ENCODE measurements at regions not wholly inside any gene's neighbourhood (a gene's known extent, or its start where the extent isn't known, plus 50 kb on each side); places are given as distances from the start of the nearest gene placed in this dataset.
"Not testable (repeated sequence)": the region's sequence is repeated elsewhere in the genome, so short reads cannot be mapped to it uniquely, and the experiment has no call there.

GRCh38 chr10:36463390-36463789 is 662.0 kb upstream of the ANKRD30A start (continued):
- no peak for TF ChIP-seq POU2F2 (IDR thresholded peaks at IDR 0.05; ENCODE audit: borderline replicate concordance, low read depth, low read length)

- CTCF ChIA-PET = no interaction called here
- TF ChIP-seq, protein P1, sequence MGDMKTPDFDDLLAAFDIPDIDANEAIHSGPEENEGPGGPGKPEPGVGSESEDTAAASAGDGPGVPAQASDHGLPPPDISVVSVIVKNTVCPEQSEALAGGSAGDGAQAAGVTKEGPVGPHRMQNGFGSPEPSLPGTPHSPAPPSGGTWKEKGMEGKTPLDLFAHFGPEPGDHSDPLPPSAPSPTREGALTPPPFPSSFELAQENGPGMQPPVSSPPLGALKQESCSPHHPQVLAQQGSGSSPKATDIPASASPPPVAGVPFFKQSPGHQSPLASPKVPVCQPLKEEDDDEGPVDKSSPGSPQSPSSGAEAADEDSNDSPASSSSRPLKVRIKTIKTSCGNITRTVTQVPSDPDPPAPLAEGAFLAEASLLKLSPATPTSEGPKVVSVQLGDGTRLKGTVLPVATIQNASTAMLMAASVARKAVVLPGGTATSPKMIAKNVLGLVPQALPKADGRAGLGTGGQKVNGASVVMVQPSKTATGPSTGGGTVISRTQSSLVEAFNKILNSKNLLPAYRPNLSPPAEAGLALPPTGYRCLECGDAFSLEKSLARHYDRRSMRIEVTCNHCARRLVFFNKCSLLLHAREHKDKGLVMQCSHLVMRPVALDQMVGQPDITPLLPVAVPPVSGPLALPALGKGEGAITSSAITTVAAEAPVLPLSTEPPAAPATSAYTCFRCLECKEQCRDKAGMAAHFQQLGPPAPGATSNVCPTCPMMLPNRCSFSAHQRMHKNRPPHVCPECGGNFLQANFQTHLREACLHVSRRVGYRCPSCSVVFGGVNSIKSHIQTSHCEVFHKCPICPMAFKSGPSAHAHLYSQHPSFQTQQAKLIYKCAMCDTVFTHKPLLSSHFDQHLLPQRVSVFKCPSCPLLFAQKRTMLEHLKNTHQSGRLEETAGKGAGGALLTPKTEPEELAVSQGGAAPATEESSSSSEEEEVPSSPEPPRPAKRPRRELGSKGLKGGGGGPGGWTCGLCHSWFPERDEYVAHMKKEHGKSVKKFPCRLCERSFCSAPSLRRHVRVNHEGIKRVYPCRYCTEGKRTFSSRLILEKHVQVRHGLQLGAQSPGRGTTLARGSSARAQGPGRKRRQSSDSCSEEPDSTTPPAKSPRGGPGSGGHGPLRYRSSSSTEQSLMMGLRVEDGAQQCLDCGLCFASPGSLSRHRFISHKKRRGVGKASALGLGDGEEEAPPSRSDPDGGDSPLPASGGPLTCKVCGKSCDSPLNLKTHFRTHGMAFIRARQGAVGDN (IDR thresholded peaks at IDR 0.05) = no peak
- no peak for TF ChIP-seq TCF3 (IDR thresholded peaks at IDR 0.05; ENCODE audit: borderline replicate concordance, insufficient read depth, low read depth, low read length)
- TF ChIP-seq TCF7 (IDR thresholded peaks at IDR 0.05; ENCODE audit: borderline replicate concordance) = no peak
- no peak for TF ChIP-seq RELB (IDR thresholded peaks at IDR 0.05; ENCODE audit: low read depth)
- TF ChIP-seq BCL3 (IDR thresholded peaks at IDR 0.05; ENCODE audit: borderline replicate concordance, insufficient read depth, low read depth, low read length, poor library complexity, severe bottlenecking) = no peak
- no peak for TF ChIP-seq ZBED1 (IDR thresholded peaks at IDR 0.05; ENCODE audit: borderline replicate concordance)
- TF ChIP-seq MEF2A (IDR thresholded peaks at IDR 0.05; ENCODE audit: insufficient read depth, low read depth, low read length) = no peak
- H3K4me2 ChIP-seq (ENCODE audit: control insufficient read depth, insufficient read depth) = no peak overlapping the region
- no peak overlapping the region for H3K9ac ChIP-seq (ENCODE audit: control insufficient read depth, insufficient read depth, low read length)
- H3K27me3 ChIP-seq (replicated peaks in 1 of 2; ENCODE audit: control insufficient read depth in 2 of 2, insufficient read depth in 2 of 2, low read length in 1 of 2) = no peaks in the 10 kb centered on the region
- 4% methylated on average over 1 of the region's 1 CpG for WGBS (ENCODE audit: insufficient coverage, insufficient replicate concordance, low lambda C conversion rate, missing lambda C conversion rate)
- ATAC-seq (no peak), FAIRE-seq (no peak), DNase-seq (ENCODE audit: low read depth, low spot score) (no peak)
- H3K27ac ChIP-seq (ENCODE audit: control insufficient read depth, insufficient read depth) = no peak overlapping the region
- intact Hi-C loops (cut with micrococcal nuclease; ENCODE audit: unreplicated experiment) (no loop called here), in situ Hi-C loops (cut with MboI) (no loop called here)
- H2AFZ ChIP-seq (ENCODE audit: control insufficient read depth, low read depth, low read length) = no peak overlapping the region
- H3K36me3 ChIP-seq (ENCODE audit: control insufficient read depth in 2 of 2, insufficient read depth in 2 of 2, low read length in 1 of 2) = no peaks in the 10 kb centered on the region
- no peaks in the 10 kb centered on the region for H3K9me3 ChIP-seq (replicated peaks; ENCODE audit: control insufficient read depth, insufficient read depth, low read length)
- POLR2A ChIA-PET = no interaction called here
- H3K4me1 ChIP-seq (ENCODE audit: control insufficient read depth, insufficient read depth, low read length) = no peaks in the 10 kb centered on the region
- H4K20me1 ChIP-seq (ENCODE audit: control insufficient read depth, insufficient read depth) = no peaks in the 10 kb centered on the region
- RAD21 ChIA-PET (ENCODE audit: unreplicated experiment) = no interaction called here
- BruUV-seq (replicated peaks) = no TSS peak
- H3K4me3 ChIP-seq = no peak overlapping the region
- SMC1A ChIA-PET (ENCODE audit: uncharacterized antibody, unreplicated experiment) = no interaction called here
- H3K79me2 ChIP-seq (ENCODE audit: control insufficient read depth, insufficient read depth, low read length) = no peaks in the 10 kb centered on the region
Measured at GRCh38 chr10:36462194-36462593, 663.2 kb upstream of the ANKRD30A start.

DNA sequence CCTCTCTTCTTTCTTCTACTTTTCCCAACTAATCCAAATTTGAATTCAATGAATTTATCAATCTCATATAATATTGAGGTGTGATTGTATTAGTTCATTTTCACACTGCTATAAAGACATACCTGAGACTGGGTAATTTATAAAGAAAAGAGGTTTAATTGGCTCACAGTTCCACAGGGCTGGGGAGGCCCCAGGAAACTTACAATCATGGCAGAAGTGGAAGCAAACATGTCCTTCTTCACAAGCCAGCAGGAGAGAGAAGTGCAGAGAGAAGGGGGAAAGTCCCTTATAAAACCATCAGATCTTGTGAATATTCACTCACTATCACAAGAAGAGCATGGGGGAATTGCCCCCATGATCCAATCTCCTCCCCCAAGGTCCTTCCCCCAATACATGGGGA is 667.0 kb upstream of the ANKRD30A start:
- H3K27ac ChIP-seq (ENCODE audit: control insufficient read depth, insufficient read depth); H3K9ac ChIP-seq (ENCODE audit: control insufficient read depth, insufficient read depth, low read length); POLR2A ChIA-PET; H2AFZ ChIP-seq (ENCODE audit: control insufficient read depth, low read depth, low read length); RAD21 ChIA-PET (ENCODE audit: unreplicated experiment); DNase-seq (ENCODE audit: low read depth, low spot score); intact Hi-C loops (cut with micrococcal nuclease; ENCODE audit: unreplicated experiment); BruUV-seq (replicated peaks); H3K4me1 ChIP-seq (ENCODE audit: control insufficient read depth, insufficient read depth, low read length); H3K36me3 ChIP-seq (ENCODE audit: control insufficient read depth in 2 of 2, insufficient read depth in 2 of 2, low read length in 1 of 2); H3K79me2 ChIP-seq (ENCODE audit: control insufficient read depth, insufficient read depth, low read length); FAIRE-seq; H3K4me2 ChIP-seq (ENCODE audit: control insufficient read depth, insufficient read depth); H3K4me3 ChIP-seq; ATAC-seq; H3K27me3 ChIP-seq (replicated peaks in 1 of 2; ENCODE audit: control insufficient read depth in 2 of 2, insufficient read depth in 2 of 2, low read length in 1 of 2); in situ Hi-C loops (cut with MboI); H3K9me3 ChIP-seq (replicated peaks; ENCODE audit: control insufficient read depth, insufficient read depth, low read length); H4K20me1 ChIP-seq (ENCODE audit: control insufficient read depth, insufficient read depth); SMC1A ChIA-PET (ENCODE audit: uncharacterized antibody, unreplicated experiment): not testable (repeated sequence)
- CTCF ChIA-PET = interaction anchor here (0.6 kb wide), 1 partner anchor 770 kb away, joined by 3 read pairs; no protein-coding TSS in a partner anchor
